Lower leg skin (tissue), 4 donors: ENCODE measurements at regions not wholly inside any gene's neighbourhood (a gene's known extent, or its start where the extent isn't known, plus 50 kb on each side); places are given as distances from the start of the nearest gene placed in this dataset.

Experiments
- DNase-seq, 2 donors: peaks; one replicate each; pipeline ENCODE4 v3.0.0-alpha.2; 2019; ENCODE audit warnings: low spot score in 2 of 2
- H3K4me3 ChIP-seq: fragments of 200-600 bp; sonication (generic); 2 replicates; pipeline ENCODE4 v1.5.1; 2017; ENCODE audit warnings: mild to moderate bottlenecking, low read depth; ENCODE audit not compliant: poor library complexity, severe bottlenecking
- CTCF ChIP-seq, 3 donors: fragments of 450-650 bp; IDR thresholded peaks; one replicate each; pipeline ENCODE4 v1.5.1; 2016; ENCODE audit warnings: antibody characterized with exemption in 3 of 3, mild to moderate bottlenecking in 3 of 3, moderate library complexity in 2 of 3
- POLR2A ChIP-seq, 2 donors: fragments of 450-650 bp; IDR thresholded peaks; one replicate each; pipeline ENCODE4 v1.6.1; 2016 to 2017; ENCODE audit warnings: antibody characterized with exemption in 2 of 2, mild to moderate bottlenecking in 1 of 2, moderate library complexity in 1 of 2
- WGBS, 2 donors: methylation state at CpG; one replicate each; pipeline ENCODE4 v1.1.5; 2018; 5-methylcytosine and 5-hydroxymethylcytosine counted together
- intact Hi-C: fragments of 100-400 bp; cut with DNase I; formaldehyde crosslinking; loops from one replicate; pipeline ENCODE4 v1.15.0; 2023; ENCODE audit warnings: low total_unique reads

- no peak overlapping the region for H3K4me3 ChIP-seq
- TF ChIP-seq CTCF (IDR thresholded peaks at IDR 0.05) (no peak), POLR2A (IDR thresholded peaks at IDR 0.05) (no peak)
- no peak for DNase-seq
- intact Hi-C loops, result no loop called here
- 66 to 72% methylated on average over 2 of the region's 2 CpGs for WGBS, 2 donors
These were observed 108.8 kb upstream of the RPL34 start for GRCh38 chr4:108511618-108512017.

- no peak for DNase-seq
- no peak overlapping the region for H3K4me3 ChIP-seq
- WGBS, 2 donors, result 22 to 33% methylated on average over 2 of the region's 2 CpGs
- no peak for TF ChIP-seq CTCF (IDR thresholded peaks at IDR 0.05)
- TF ChIP-seq POLR2A (IDR thresholded peaks at IDR 0.05), result no peak
- intact Hi-C loops, result no loop called here
These were observed 118.0 kb upstream of the RPL34 start for GRCh38 chr4:108502356-108502755.

GRCh38 chr4:108498925-108499324 lies 121.5 kb upstream of the RPL34 start:
- 74 to 78% methylated on average over 3 of the region's 3 CpGs for WGBS, 2 donors
- intact Hi-C loops, result no loop called here
- no peak overlapping the region for H3K4me3 ChIP-seq
- TF ChIP-seq POLR2A (IDR thresholded peaks at IDR 0.05), result no peak
- TF ChIP-seq CTCF (IDR thresholded peaks at IDR 0.05), result no peak
- no peak for DNase-seq

- intact Hi-C loops, result no loop called here
- H3K4me3 ChIP-seq, result no peak overlapping the region
- no peak for TF ChIP-seq POLR2A (IDR thresholded peaks at IDR 0.05)
- no peak for DNase-seq
These were observed 126.8 kb upstream of the RPL34 start for GRCh38 chr4:108493596-108493931.

- intact Hi-C loops, result no loop called here
- DNase-seq, result no peak
- TF ChIP-seq CTCF (IDR thresholded peaks at IDR 0.05) (no peak), POLR2A (IDR thresholded peaks at IDR 0.05) (no peak)
- 68 to 71% methylated on average over 4 of the region's 4 CpGs for WGBS, 2 donors
- no peak overlapping the region for H3K4me3 ChIP-seq
These were observed 127.4 kb upstream of the RPL34 start for GRCh38 chr4:108492816-108493595.

- no peak overlapping the region for H3K4me3 ChIP-seq
- no peak for DNase-seq
- WGBS, 2 donors, result 54 to 64% methylated on average over 1 of the region's 1 CpG
- intact Hi-C loops, result no loop called here
- TF ChIP-seq CTCF (IDR thresholded peaks at IDR 0.05) (no peak), POLR2A (IDR thresholded peaks at IDR 0.05) (no peak)
These were observed 131.5 kb upstream of the RPL34 start for GRCh38 chr4:108488865-108489264.
